HUES6 (cell line): ENCODE measurements at regions not wholly inside any gene's neighbourhood (a gene's known extent, or its start where the extent isn't known, plus 50 kb on each side); places are given as distances from the start of the nearest gene placed in this dataset.
"Not testable (repeated sequence)": the region's sequence is repeated elsewhere in the genome, so short reads cannot be mapped to it uniquely, and the experiment has no call there.

Experiments used
- H3K27ac ChIP-seq: 2 replicates; pipeline ENCODE4 v1.7.0; 2013; ENCODE audit warnings: low read depth, mild to moderate bottlenecking, low read length, inconsistent platforms
- H3K27me3 ChIP-seq: 2 replicates; pipeline ENCODE4 v1.6.1; 2013; ENCODE audit warnings: low read length; ENCODE audit not compliant: control insufficient read depth, insufficient read depth
- H3K36me3 ChIP-seq: 2 replicates; pipeline ENCODE4 v1.6.1; 2013; ENCODE audit warnings: low read length; ENCODE audit not compliant: control insufficient read depth, insufficient read depth
- H3K4me1 ChIP-seq: 2 replicates; pipeline ENCODE4 v1.6.1; 2013; ENCODE audit warnings: low read length; ENCODE audit not compliant: control insufficient read depth, insufficient read depth
- H3K4me3 ChIP-seq: 2 replicates; pipeline ENCODE4 v1.5.1; 2013; ENCODE audit warnings: low read depth, low read length
- H3K9ac ChIP-seq: one replicate; pipeline ENCODE4 v1.6.1; 2013; ENCODE audit warnings: mild to moderate bottlenecking, low read length
- H3K9me3 ChIP-seq: 2 replicates; pipeline ENCODE4 v1.6.1; 2013; ENCODE audit warnings: low read depth, low read length; ENCODE audit not compliant: control insufficient read depth, insufficient read depth

GRCh38 chr14:71240866-71241520 is 333.7 kb downstream of the PCNX1 start:
- Histone ChIP-seq H3K4me1 (no peaks in the 10 kb centered on the region), H3K27me3 (no peaks in the 10 kb centered on the region), H3K36me3 (no peaks in the 10 kb centered on the region), H3K4me3 (no peak overlapping the region), H3K9ac (no peak overlapping the region), H3K9me3 (peaks cover 2% of the 10 kb centered on the region; the same call in 1 of the 2 replicates), H3K27ac (no peak overlapping the region)

GRCh38 chr14:71242237-71242748 is 335.0 kb downstream of the PCNX1 start:
- Histone ChIP-seq H3K4me1 (no peaks in the 10 kb centered on the region), H3K4me3 (no peak overlapping the region), H3K27ac (no peak overlapping the region), H3K27me3 (no peaks in the 10 kb centered on the region), H3K9ac (no peak overlapping the region), H3K36me3 (no peaks in the 10 kb centered on the region), H3K9me3 (peaks cover 7% of the 10 kb centered on the region; the same call in 1 of the 2 replicates)

- peaks cover 8% of the 10 kb centered on the region; the same call in 1 of the 2 replicates for H3K9me3 ChIP-seq
- H3K4me1 ChIP-seq, result no peaks in the 10 kb centered on the region
- no peak overlapping the region for H3K9ac ChIP-seq
- H3K27me3 ChIP-seq, result no peaks in the 10 kb centered on the region
- H3K27ac ChIP-seq, result no peak overlapping the region
- H3K4me3 ChIP-seq, result no peak overlapping the region
- no peaks in the 10 kb centered on the region for H3K36me3 ChIP-seq
Observed at GRCh38 chr14:71243697-71244096, 336.4 kb downstream of the PCNX1 start.

- Histone ChIP-seq H3K27ac (no peak overlapping the region), H3K9me3 (peaks cover 8% of the 10 kb centered on the region; the same call in 1 of the 2 replicates), H3K9ac (no peak overlapping the region), H3K36me3 (no peaks in the 10 kb centered on the region), H3K27me3 (no peaks in the 10 kb centered on the region), H3K4me3 (no peak overlapping the region), H3K4me1 (no peaks in the 10 kb centered on the region)
Observed at GRCh38 chr14:71244341-71244740, 337.1 kb downstream of the PCNX1 start.

GRCh38 chr14:71245659-71246361 is 338.6 kb downstream of the PCNX1 start:
- no peak overlapping the region for H3K4me3 ChIP-seq
- H3K4me1 ChIP-seq, result no peaks in the 10 kb centered on the region
- H3K27ac ChIP-seq, result no peak overlapping the region

GRCh38 chr14:71246539-71246938 is 339.3 kb downstream of the PCNX1 start:
- H3K27me3 ChIP-seq, result no peaks in the 10 kb centered on the region
- H3K27ac ChIP-seq, result no peak overlapping the region
- H3K4me3 ChIP-seq, result no peak overlapping the region
- H3K36me3 ChIP-seq, result no peaks in the 10 kb centered on the region
- peaks cover 8% of the 10 kb centered on the region; the same call in 1 of the 2 replicates for H3K9me3 ChIP-seq
- no peaks in the 10 kb centered on the region for H3K4me1 ChIP-seq
- H3K9ac ChIP-seq, result no peak overlapping the region

More at GRCh38 chr14:71245659-71246361, 338.6 kb downstream of the PCNX1 start:
- Histone ChIP-seq H3K9me3 (peaks cover 8% of the 10 kb centered on the region; the same call in 1 of the 2 replicates), H3K9ac (no peak overlapping the region), H3K36me3 (no peaks in the 10 kb centered on the region), H3K27me3 (no peaks in the 10 kb centered on the region)

- no peak overlapping the region for H3K9ac ChIP-seq
- peaks cover 8% of the 10 kb centered on the region; the same call in 1 of the 2 replicates for H3K9me3 ChIP-seq
- H3K36me3 ChIP-seq, result no peaks in the 10 kb centered on the region
- no peak overlapping the region for H3K4me3 ChIP-seq
- no peak overlapping the region for H3K27ac ChIP-seq
- H3K4me1 ChIP-seq, result no peaks in the 10 kb centered on the region
- no peaks in the 10 kb centered on the region for H3K27me3 ChIP-seq
Observed at GRCh38 chr14:71247106-71247505, 339.8 kb downstream of the PCNX1 start.

- no peaks in the 10 kb centered on the region for H3K36me3 ChIP-seq
- H3K27me3 ChIP-seq, result no peaks in the 10 kb centered on the region
- H3K4me1 ChIP-seq, result no peaks in the 10 kb centered on the region
- no peak overlapping the region for H3K9ac ChIP-seq
- H3K9me3 ChIP-seq, result peaks cover 8% of the 10 kb centered on the region; the same call in 1 of the 2 replicates
- H3K27ac ChIP-seq, result no peak overlapping the region
- H3K4me3 ChIP-seq, result no peak overlapping the region
Observed at GRCh38 chr14:71248194-71248593, 340.9 kb downstream of the PCNX1 start.

GRCh38 chr14:71250347-71250746 is 343.1 kb downstream of the PCNX1 start:
- H3K27ac ChIP-seq, result no peak overlapping the region
- H3K36me3 ChIP-seq, result no peaks in the 10 kb centered on the region
- no peak overlapping the region for H3K4me3 ChIP-seq
- H3K9ac ChIP-seq, result no peak overlapping the region
- peaks cover 8% of the 10 kb centered on the region; the same call in 1 of the 2 replicates for H3K9me3 ChIP-seq
- no peaks in the 10 kb centered on the region for H3K27me3 ChIP-seq
- H3K4me1 ChIP-seq, result no peaks in the 10 kb centered on the region

- H3K27ac ChIP-seq, result no peak overlapping the region
- no peaks in the 10 kb centered on the region for H3K27me3 ChIP-seq
- no peaks in the 10 kb centered on the region for H3K4me1 ChIP-seq
- H3K9me3 ChIP-seq, result peaks cover 8% of the 10 kb centered on the region; the same call in 1 of the 2 replicates
- no peak overlapping the region for H3K4me3 ChIP-seq
- H3K9ac ChIP-seq, result no peak overlapping the region
- no peaks in the 10 kb centered on the region for H3K36me3 ChIP-seq
Observed at GRCh38 chr14:71250791-71251190, 343.5 kb downstream of the PCNX1 start.

GRCh38 chr14:71254091-71254719 is 346.9 kb downstream of the PCNX1 start:
- H3K4me3 ChIP-seq, result 0 out of 2 replicates have a peak overlapping the region, but pooled peaks have one; percentile 20
- H3K27me3 ChIP-seq, H3K27ac ChIP-seq: not testable (repeated sequence)

More at GRCh38 chr14:71254091-71254719, 346.9 kb downstream of the PCNX1 start:
- H3K9me3 ChIP-seq, result peaks cover 18% of the 10 kb centered on the region
- not testable (repeated sequence) for H3K36me3 ChIP-seq, H3K4me1 ChIP-seq, H3K9ac ChIP-seq
